ENCODE measurements at regions not wholly inside any gene's neighbourhood (a gene's known extent, or its start where the extent isn't known, plus 50 kb on each side); places are given as distances from the start of the nearest gene placed in this dataset.

DNA sequence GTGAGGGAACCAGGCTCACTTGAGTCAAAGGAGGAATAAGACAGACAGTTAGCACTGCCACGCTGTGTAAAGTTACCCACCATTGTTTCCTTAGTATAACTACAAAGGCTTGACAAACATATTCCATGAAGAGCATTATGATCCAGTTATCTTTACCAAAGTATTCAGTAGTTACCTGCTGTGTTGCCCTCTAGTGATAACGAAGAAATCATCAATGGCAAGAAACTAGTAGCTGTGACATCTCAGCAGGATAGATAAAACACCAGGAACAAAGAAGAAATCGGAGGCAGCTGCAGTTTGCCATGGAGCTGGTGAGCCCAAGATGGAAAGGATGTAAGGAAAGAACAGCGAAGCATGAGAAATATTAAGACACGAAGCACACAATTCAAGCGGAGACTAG is 215.3 kb upstream of the FSHR start:
- DNase-seq (ENCODE audit: low read depth) = no peak
- TF ChIP-seq, protein P1, sequence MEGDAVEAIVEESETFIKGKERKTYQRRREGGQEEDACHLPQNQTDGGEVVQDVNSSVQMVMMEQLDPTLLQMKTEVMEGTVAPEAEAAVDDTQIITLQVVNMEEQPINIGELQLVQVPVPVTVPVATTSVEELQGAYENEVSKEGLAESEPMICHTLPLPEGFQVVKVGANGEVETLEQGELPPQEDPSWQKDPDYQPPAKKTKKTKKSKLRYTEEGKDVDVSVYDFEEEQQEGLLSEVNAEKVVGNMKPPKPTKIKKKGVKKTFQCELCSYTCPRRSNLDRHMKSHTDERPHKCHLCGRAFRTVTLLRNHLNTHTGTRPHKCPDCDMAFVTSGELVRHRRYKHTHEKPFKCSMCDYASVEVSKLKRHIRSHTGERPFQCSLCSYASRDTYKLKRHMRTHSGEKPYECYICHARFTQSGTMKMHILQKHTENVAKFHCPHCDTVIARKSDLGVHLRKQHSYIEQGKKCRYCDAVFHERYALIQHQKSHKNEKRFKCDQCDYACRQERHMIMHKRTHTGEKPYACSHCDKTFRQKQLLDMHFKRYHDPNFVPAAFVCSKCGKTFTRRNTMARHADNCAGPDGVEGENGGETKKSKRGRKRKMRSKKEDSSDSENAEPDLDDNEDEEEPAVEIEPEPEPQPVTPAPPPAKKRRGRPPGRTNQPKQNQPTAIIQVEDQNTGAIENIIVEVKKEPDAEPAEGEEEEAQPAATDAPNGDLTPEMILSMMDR (IDR thresholded peaks at IDR 0.05; ENCODE audit: low read depth, low read length) = no peak
- TF ChIP-seq, protein P2, sequence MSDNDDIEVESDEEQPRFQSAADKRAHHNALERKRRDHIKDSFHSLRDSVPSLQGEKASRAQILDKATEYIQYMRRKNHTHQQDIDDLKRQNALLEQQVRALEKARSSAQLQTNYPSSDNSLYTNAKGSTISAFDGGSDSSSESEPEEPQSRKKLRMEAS (IDR thresholded peaks at IDR 0.05; ENCODE audit: low read depth, low read length) = no peak
- no peak for TF ChIP-seq MYC (IDR thresholded peaks at IDR 0.05; ENCODE audit: low read depth, low read length)
- no peak for TF ChIP-seq POLR2A (IDR thresholded peaks at IDR 0.05; ENCODE audit: extremely low read depth, insufficient read length)
- no peak overlapping the region for H3K4me3 ChIP-seq (ENCODE audit: low read depth, low read length)

DNA sequence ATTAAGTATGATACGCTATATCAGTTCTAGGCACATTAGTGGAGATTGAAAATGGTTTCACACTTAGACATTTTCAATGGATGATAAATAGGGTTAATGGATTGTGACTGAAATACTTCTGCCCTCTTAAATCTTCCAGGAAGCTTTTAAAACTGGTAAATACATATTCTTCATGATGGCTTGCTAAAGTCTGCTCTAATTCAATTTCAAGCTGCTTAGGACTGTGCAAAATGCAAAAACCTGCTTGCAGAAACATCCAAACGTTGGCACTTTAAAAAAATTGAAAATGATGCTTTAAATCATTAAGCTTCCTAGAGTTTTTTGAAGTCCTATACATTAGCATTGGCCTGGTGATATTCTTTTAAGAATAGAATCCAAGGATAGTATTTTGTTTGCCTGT is 214.8 kb upstream of the FSHR start:
- H3K4me3 ChIP-seq (ENCODE audit: low read depth, low read length) = no peak overlapping the region
- TF ChIP-seq, protein P1 (IDR thresholded peaks at IDR 0.05; ENCODE audit: low read depth, low read length) = no peak
- TF ChIP-seq MYC (IDR thresholded peaks at IDR 0.05; ENCODE audit: low read depth, low read length) (no peak), POLR2A (IDR thresholded peaks at IDR 0.05; ENCODE audit: extremely low read depth, insufficient read length) (no peak)
- TF ChIP-seq, protein P2 (IDR thresholded peaks at IDR 0.05; ENCODE audit: low read depth, low read length) = no peak
- no peak for DNase-seq (ENCODE audit: low read depth)

DNA sequence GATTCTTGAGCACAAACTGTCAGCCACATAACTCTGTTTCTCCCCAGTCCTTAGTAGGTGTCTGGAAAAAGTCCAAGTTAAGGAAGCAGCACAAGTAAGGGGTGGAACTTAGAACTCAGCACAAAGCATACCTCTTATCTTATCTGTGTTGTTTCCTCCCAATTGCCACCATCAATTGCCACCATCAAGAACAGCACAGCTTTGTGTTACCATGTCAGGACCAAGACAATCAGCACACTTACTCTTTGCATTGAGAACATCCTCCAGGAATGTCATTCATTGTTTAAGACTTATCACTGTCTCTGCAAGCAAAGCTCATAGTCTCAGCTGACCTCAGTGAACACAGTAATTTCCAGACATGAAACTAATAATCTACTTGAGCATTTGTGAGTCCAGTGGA is 212.7 kb upstream of the FSHR start:
- TF ChIP-seq, protein P2 (IDR thresholded peaks at IDR 0.05; ENCODE audit: low read depth, low read length) = no peak
- DNase-seq (ENCODE audit: low read depth) = no peak

DNA sequence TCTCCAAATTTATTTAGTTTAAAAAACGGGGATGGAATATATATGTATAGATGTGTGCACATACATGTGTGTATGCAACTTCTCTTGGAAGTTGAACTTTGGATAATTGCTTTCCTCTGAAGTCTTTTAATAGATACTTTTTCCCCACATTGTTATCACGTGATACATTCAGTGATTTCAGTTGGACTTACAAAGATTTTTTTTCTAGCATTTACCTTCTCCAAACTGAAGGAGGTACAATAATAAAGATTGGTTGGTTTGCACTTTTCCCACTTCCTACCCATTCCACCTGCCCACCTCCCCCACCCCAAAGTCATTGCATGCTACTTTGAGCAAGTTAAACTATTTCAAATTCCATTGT is 206.1 kb upstream of the FSHR start:
- TF ChIP-seq, protein P1 (IDR thresholded peaks at IDR 0.05; ENCODE audit: low read depth, low read length) = no peak
- TF ChIP-seq MYC (IDR thresholded peaks at IDR 0.05; ENCODE audit: low read depth, low read length) = no peak
- TF ChIP-seq POLR2A (IDR thresholded peaks at IDR 0.05; ENCODE audit: extremely low read depth, insufficient read length) = no peak
- TF ChIP-seq, protein P2 (IDR thresholded peaks at IDR 0.05; ENCODE audit: low read depth, low read length) = no peak
- DNase-seq (ENCODE audit: low read depth) = no peak
- H3K4me3 ChIP-seq (ENCODE audit: low read depth, low read length) = no peak overlapping the region

More for the DNA sequence above, 212.7 kb upstream of the FSHR start:
- H3K4me3 ChIP-seq (ENCODE audit: low read depth, low read length) = no peak overlapping the region

DNA sequence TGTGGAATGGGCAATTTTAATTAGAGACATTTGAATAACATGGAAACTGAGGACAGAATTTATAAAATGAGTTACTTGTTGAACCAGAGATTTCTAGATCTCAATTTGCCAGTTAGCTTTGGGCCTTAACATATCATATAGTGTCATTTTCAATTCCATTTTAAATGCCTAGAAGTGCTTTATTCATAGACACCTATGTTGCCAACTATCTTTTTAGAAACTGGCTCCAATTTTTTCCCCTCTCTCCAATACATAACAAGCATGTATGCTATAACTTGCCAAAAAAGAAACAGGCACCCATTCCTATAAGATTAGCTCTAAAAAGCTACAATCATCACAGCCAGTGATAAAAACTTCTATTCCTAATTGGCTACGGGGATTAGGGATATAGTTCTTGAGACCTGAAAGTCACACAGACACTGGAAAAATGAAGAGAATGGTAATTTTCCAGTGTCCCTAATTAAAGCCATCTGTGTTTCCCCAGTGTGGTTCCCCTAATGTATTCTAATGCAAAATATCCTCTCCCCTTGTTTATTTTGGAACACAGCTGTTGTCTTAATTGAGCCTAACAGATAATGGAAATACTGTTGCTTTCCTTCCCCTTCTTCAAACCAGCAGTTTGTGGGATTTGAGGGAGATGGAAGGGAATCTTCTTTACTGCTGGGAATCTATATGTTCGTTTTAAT is 205.5 kb upstream of the FSHR start:
- H3K4me3 ChIP-seq (ENCODE audit: low read depth, low read length) = no peak overlapping the region
- no peak for DNase-seq (ENCODE audit: low read depth)
- TF ChIP-seq MYC (IDR thresholded peaks at IDR 0.05; ENCODE audit: low read depth, low read length) (no peak), POLR2A (IDR thresholded peaks at IDR 0.05; ENCODE audit: extremely low read depth, insufficient read length) (no peak)
- TF ChIP-seq, protein P2 (IDR thresholded peaks at IDR 0.05; ENCODE audit: low read depth, low read length) = no peak
- TF ChIP-seq, protein P1 (IDR thresholded peaks at IDR 0.05; ENCODE audit: low read depth, low read length) = no peak

DNA sequence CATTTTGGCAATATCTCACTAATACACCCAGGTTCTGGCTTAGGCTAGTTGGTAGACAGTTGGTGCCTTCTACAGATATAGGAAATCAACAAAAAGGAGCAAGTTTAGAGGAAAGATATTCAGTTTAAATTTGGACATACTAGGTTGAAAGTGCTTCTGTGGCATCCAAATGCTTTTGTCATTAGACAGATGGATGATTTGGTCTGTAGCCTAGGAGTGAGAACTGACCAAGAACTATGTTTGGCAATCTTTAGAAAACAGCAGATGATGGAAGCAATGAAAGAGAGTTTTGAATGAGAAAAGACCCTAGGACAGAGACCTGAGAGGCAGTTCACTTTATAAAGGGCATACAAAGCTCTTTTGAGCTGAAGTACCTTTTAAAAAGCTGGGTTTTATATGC is 201.3 kb upstream of the FSHR start:
- H3K4me3 ChIP-seq (ENCODE audit: low read depth, low read length) = no peak overlapping the region
- TF ChIP-seq, protein P1 (IDR thresholded peaks at IDR 0.05; ENCODE audit: low read depth, low read length) = no peak
- TF ChIP-seq, protein P2 (IDR thresholded peaks at IDR 0.05; ENCODE audit: low read depth, low read length) = no peak
- TF ChIP-seq MYC (IDR thresholded peaks at IDR 0.05; ENCODE audit: low read depth, low read length) (no peak), POLR2A (IDR thresholded peaks at IDR 0.05; ENCODE audit: extremely low read depth, insufficient read length) (no peak)
- no peak for DNase-seq (ENCODE audit: low read depth)
